ENCODE measurements at regions not wholly inside any gene's neighbourhood (a gene's known extent, or its start where the extent isn't known, plus 50 kb on each side); places are given as distances from the start of the nearest gene placed in this dataset.
"Not testable (repeated sequence)": the region's sequence is repeated elsewhere in the genome, so short reads cannot be mapped to it uniquely, and the experiment has no call there.

GRCh38 chr6:4725136-4725760 is 51.0 kb upstream of the CDYL start:
- DNase-seq, result not testable (repeated sequence)

GRCh38 chr6:4724727-4725126 is 51.5 kb upstream of the CDYL start:
- not testable (repeated sequence) for DNase-seq

- no peak for DNase-seq
Observed at GRCh38 chr6:4723383-4723782, 52.8 kb upstream of the CDYL start.

GRCh38 chr6:4721368-4721767 is 54.8 kb upstream of the CDYL start:
- DNase-seq, result not testable (repeated sequence)

GRCh38 chr6:4719491-4719890 is 56.7 kb upstream of the CDYL start:
- no peak for DNase-seq

GRCh38 chr6:4717856-4718255 is 58.3 kb upstream of the CDYL start:
- no peak for DNase-seq

- no peak for DNase-seq
Observed at GRCh38 chr6:4717124-4717523, 59.1 kb upstream of the CDYL start.

- no peak for DNase-seq
Observed at GRCh38 chr6:4714961-4715501, 61.2 kb upstream of the CDYL start.

GRCh38 chr6:4712291-4712690 is 63.9 kb upstream of the CDYL start:
- DNase-seq, result no peak

- no peak for DNase-seq
Observed at GRCh38 chr6:4707011-4707410, 69.2 kb upstream of the CDYL start.

GRCh38 chr6:4705809-4706208 is 70.4 kb upstream of the CDYL start:
- no peak for DNase-seq

GRCh38 chr6:4703382-4703781 is 72.8 kb upstream of the CDYL start:
- no peak for DNase-seq

- no peak for DNase-seq
Observed at GRCh38 chr6:4698901-4699659, 77.1 kb upstream of the CDYL start.

- peak; percentile 87 for DNase-seq
Observed at GRCh38 chr6:4693173-4693970, 82.8 kb upstream of the CDYL start.

GRCh38 chr6:4692664-4693063 is 83.5 kb upstream of the CDYL start:
- DNase-seq, result no peak

- DNase-seq, result no peak
Observed at GRCh38 chr6:4687989-4688947, 87.9 kb upstream of the CDYL start.

- DNase-seq, result no peak
Observed at GRCh38 chr6:4687656-4687988, 88.6 kb upstream of the CDYL start.

GRCh38 chr6:4682431-4683097 is 93.6 kb upstream of the CDYL start:
- no peak for DNase-seq

- DNase-seq, result no peak
Observed at GRCh38 chr6:4678506-4679300, 97.5 kb upstream of the CDYL start.

GRCh38 chr6:4677751-4678065 is 98.5 kb upstream of the CDYL start:
- no peak for DNase-seq

All from NCI-H2171 treated with DMSO at 0.1 percent for 48 hours (cell line).